B cell (primary cell): ENCODE measurements at regions not wholly inside any gene's neighbourhood (a gene's known extent, or its start where the extent isn't known, plus 50 kb on each side); places are given as distances from the start of the nearest gene placed in this dataset.

ENCODE experiments used
- ATAC-seq: fragments of 200-7000 bp; cut with Tn5 transposase; one replicate; pipeline ENCODE4 v1.10.0; 2021; ENCODE audit warnings: low read depth, mild to moderate bottlenecking, moderate number of reproducible peaks, moderate library complexity
- CTCF ChIA-PET: fragments of 350-600 bp; sonication (Branson Sonifier 250); formaldehyde crosslinking; loops from one replicate; lab custom pipeline; 2021; ENCODE audit warnings: antibody characterized with exemption, inconsistent platforms; lab: Charles Lee
- POLR2A ChIA-PET: fragments of 350-600 bp; sonication (Branson Sonifier 250); formaldehyde crosslinking; loops from one replicate; lab custom pipeline; 2021; ENCODE audit warnings: antibody characterized with exemption; lab: Charles Lee
- DNase-seq: peaks from one replicate; pipeline ENCODE4 v3.0.0; 2013
- H2AFZ ChIP-seq: 2 replicates; pipeline ENCODE4 v1.6.1; 2012; ENCODE audit warnings: mild to moderate bottlenecking, low read depth, low read length; ENCODE audit not compliant: insufficient read depth, poor library complexity, severe bottlenecking
- H3K27ac ChIP-seq, 2 donors: 1 replicate in 1 of 2; 2 replicates in 1 of 2; pipeline ENCODE4 v1.5.1; 2012 to 2013; ENCODE audit warnings: low read length in 2 of 2, mild to moderate bottlenecking in 2 of 2, moderate library complexity in 1 of 2
- H3K27me3 ChIP-seq, 4 experiments: fragments of 200-600 bp in 1 of 4; sonication (generic) in 1 of 4; replicated peaks in 1 of 4; 1 replicate in 2 of 4; 2 replicates in 2 of 4; pipeline versions ENCODE4 v1.6.1 to v1.7.0; 2013 to 2016; ENCODE audit warnings: low read length in 3 of 4, mild to moderate bottlenecking in 2 of 4, mixed read lengths in 1 of 4, moderate library complexity in 1 of 4; ENCODE audit not compliant: insufficient read depth in 4 of 4, control insufficient read depth in 3 of 4; ENCODE audit errors: control extremely low read depth in 1 of 4
- H3K36me3 ChIP-seq, 2 experiments: replicated peaks in 1 of 2; 1 replicate in 1 of 2; 2 replicates in 1 of 2; pipeline versions ENCODE4 v1.6.1 to v1.7.1; 2013; ENCODE audit warnings: low read length in 1 of 2; ENCODE audit not compliant: insufficient read depth in 2 of 2, control insufficient read depth in 1 of 2; ENCODE audit errors: control extremely low read depth in 1 of 2, extremely low read depth in 1 of 2
- H3K4me1 ChIP-seq, 2 donors: fragments of 200-600 bp in 1 of 2; sonication (generic) in 1 of 2; 1 replicate in 1 of 2; 2 replicates in 1 of 2; pipeline versions ENCODE4 v1.5.1 to v1.6.1; 2013 to 2017; ENCODE audit warnings: low read length in 2 of 2; ENCODE audit not compliant: control insufficient read depth in 2 of 2, insufficient read depth in 2 of 2
- H3K4me2 ChIP-seq: replicated peaks from 2 replicates; pipeline ENCODE3; 2012; ENCODE audit warnings: mild to moderate bottlenecking, low read depth, low read length; ENCODE audit not compliant: poor library complexity, severe bottlenecking
- H3K4me3 ChIP-seq, 5 experiments: fragments of 200-600 bp in 1 of 5; sonication (generic) in 1 of 5; 1 replicate in 3 of 5; 2 replicates in 2 of 5; pipeline versions ENCODE4 v1.5.1 to v1.7.0; 2011 to 2016; ENCODE audit warnings: low read length in 4 of 5, mild to moderate bottlenecking in 4 of 5, low read depth in 2 of 5, control low read depth in 1 of 5, moderate library complexity in 1 of 5; ENCODE audit not compliant: insufficient read depth in 1 of 5; ENCODE audit errors: control extremely low read depth in 1 of 5, extremely low read depth in 1 of 5
- H3K79me2 ChIP-seq: fragments of 200-600 bp; sonication (generic); one replicate; pipeline ENCODE4 v1.6.0; 2016; ENCODE audit warnings: low read length; ENCODE audit not compliant: control insufficient read depth, insufficient read depth
- H3K9ac ChIP-seq: fragments of 200-600 bp; sonication (generic); 2 replicates; pipeline ENCODE4 v1.6.1; 2017; ENCODE audit warnings: mild to moderate bottlenecking, low read length, moderate library complexity
- H3K9me3 ChIP-seq, 3 donors: one replicate each; pipeline versions ENCODE4 v1.6.1 to v1.7.1; 2013; ENCODE audit warnings: low read length in 2 of 3; ENCODE audit not compliant: control insufficient read depth in 2 of 3, insufficient read depth in 1 of 3; ENCODE audit errors: control extremely low read depth in 1 of 3
- H4K20me1 ChIP-seq: 2 replicates; pipeline ENCODE4 v1.6.0; 2012; ENCODE audit warnings: mild to moderate bottlenecking, low read length; ENCODE audit not compliant: insufficient read depth, control insufficient read depth, poor library complexity, severe bottlenecking
- H3K27ac Mint-ChIP-seq: one replicate; pipeline ENCODE4 v1.8.0; 2021; ENCODE audit warnings: mixed read lengths
- H3K27me3 Mint-ChIP-seq: one replicate; pipeline ENCODE4 v1.8.0; 2021; ENCODE audit warnings: mixed read lengths
- H3K4me1 Mint-ChIP-seq: one replicate; pipeline ENCODE4 v1.8.0; 2021; ENCODE audit warnings: mixed read lengths
- H3K4me3 Mint-ChIP-seq: one replicate; pipeline ENCODE4 v1.8.0; 2021; ENCODE audit warnings: mixed read lengths
- H3K9me3 Mint-ChIP-seq: one replicate; pipeline ENCODE4 v1.8.0; 2022; ENCODE audit warnings: mixed read lengths; ENCODE audit not compliant: insufficient read depth
- CTCF ChIP-seq: fragments of 200-600 bp; IDR thresholded peaks from one replicate; pipeline ENCODE4 v1.8.0; 2022; ENCODE audit warnings: antibody characterized with exemption, mild to moderate bottlenecking
- EZH2 ChIP-seq: IDR thresholded peaks from 2 replicates; pipeline ENCODE4 v1.6.1; 2012; ENCODE audit warnings: borderline replicate concordance, low read depth, mild to moderate bottlenecking, moderate library complexity, low read length; ENCODE audit not compliant: insufficient read depth, poor library complexity, severe bottlenecking
- WGBS: methylation state at CpG from one replicate; pipeline ENCODE4 v1.1.5; 2013; ENCODE audit warnings: missing lambda C conversion rate; ENCODE audit not compliant: insufficient coverage; 5-methylcytosine and 5-hydroxymethylcytosine counted together
- intact Hi-C: fragments of 100-400 bp; cut with micrococcal nuclease; formaldehyde crosslinking; loops from one replicate; pipeline ENCODE4 v1.10.0; 2022

- ATAC-seq: no peak
- Histone ChIP-seq H2AFZ (no peak overlapping the region), H3K4me2 (no peak overlapping the region), H3K27ac (no peak overlapping the region), H3K79me2 (no peaks in the 10 kb centered on the region), H3K9ac (no peak overlapping the region), H3K9me3 (peaks cover 0 to 2% (median 0%) of the 10 kb centered on the region in 3 donors), H3K4me3 (no peak overlapping the region), H4K20me1 (no peaks in the 10 kb centered on the region), H3K27me3 (no peaks in the 10 kb centered on the region), H3K36me3 (no peaks in the 10 kb centered on the region), H3K4me1 (no peaks in the 10 kb centered on the region)
- whole genome bisulfite sequencing: no CpG with 5 or more reads among the region's 5 CpGs
- Mint-ChIP-seq H3K4me3 (no peak overlapping the region), H3K4me1 (no peaks in the 10 kb centered on the region), H3K27ac (no peak overlapping the region), H3K9me3 (no peaks in the 10 kb centered on the region), H3K27me3 (no peaks in the 10 kb centered on the region)
- DNase-seq: no peak
- intact Hi-C loops: no loop called here
- CTCF ChIA-PET: interaction anchor here (1.3 kb wide), 1 partner anchor 11 kb away, joined by 3 read pairs; no protein-coding TSS in a partner anchor
- POLR2A ChIA-PET: no interaction called here
- no peak for TF ChIP-seq CTCF
- no peak for TF ChIP-seq EZH2
These were observed 468.7 kb downstream of the ADGRL2 start for GRCh38 chr1:82269431-82269830.

GRCh38 chr1:82268826-82269225, 468.1 kb downstream of the ADGRL2 start:
- no peak overlapping the region for H3K4me3 ChIP-seq
- peaks cover 0 to 2% (median 0%) of the 10 kb centered on the region in 3 donors for H3K9me3 ChIP-seq
- ATAC-seq: no peak
- H3K79me2 ChIP-seq: no peaks in the 10 kb centered on the region
- no peak for DNase-seq
- no peak overlapping the region for H3K4me3 Mint-ChIP-seq
- no peak overlapping the region for H3K4me2 ChIP-seq
- H4K20me1 ChIP-seq: no peaks in the 10 kb centered on the region
- H3K27me3 ChIP-seq: no peaks in the 10 kb centered on the region
- ChIA-PET POLR2A (no interaction called here), CTCF (interaction anchor here (1.3 kb wide), 1 partner anchor 11 kb away, joined by 3 read pairs; no protein-coding TSS in a partner anchor)
- intact Hi-C loops: no loop called here
- no CpG with 5 or more reads among the region's 1 CpG for WGBS
- H2AFZ ChIP-seq: no peak overlapping the region
- no peaks in the 10 kb centered on the region for H3K4me1 Mint-ChIP-seq
- no peak overlapping the region for H3K9ac ChIP-seq
- TF ChIP-seq EZH2 (no peak), CTCF (no peak)
- H3K36me3 ChIP-seq: no peaks in the 10 kb centered on the region
- no peak overlapping the region for H3K27ac Mint-ChIP-seq
- no peaks in the 10 kb centered on the region for H3K9me3 Mint-ChIP-seq
- no peak overlapping the region for H3K27ac ChIP-seq
- no peaks in the 10 kb centered on the region for H3K4me1 ChIP-seq
- no peaks in the 10 kb centered on the region for H3K27me3 Mint-ChIP-seq
